Right cardiac atrium (tissue), 5 donors: ENCODE measurements at regions not wholly inside any gene's neighbourhood (a gene's known extent, or its start where the extent isn't known, plus 50 kb on each side); places are given as distances from the start of the nearest gene placed in this dataset.

Source experiments
- ATAC-seq, 2 donors: fragments of 200-7000 bp; cut with Tn5 transposase; one replicate each; pipeline versions ENCODE4 v1.8.0 to v1.9.1; 2020; ENCODE audit warnings: moderate library complexity in 2 of 2, mild to moderate bottlenecking in 1 of 2
- DNase-seq, 3 donors: peaks; one replicate each; pipeline ENCODE4 v3.0.0-alpha.2; 2020
- H3K27ac ChIP-seq: one replicate; pipeline ENCODE4 v1.5.1; 2013; ENCODE audit warnings: mild to moderate bottlenecking, low read length, control low read depth, moderate library complexity
- H3K27me3 ChIP-seq: one replicate; pipeline ENCODE4 v1.6.1; 2013; ENCODE audit not compliant: control insufficient read depth, insufficient read depth
- H3K4me1 ChIP-seq: one replicate; pipeline ENCODE4 v1.6.1; 2013; ENCODE audit warnings: low read length; ENCODE audit not compliant: control insufficient read depth, insufficient read depth
- H3K4me3 ChIP-seq: one replicate; pipeline ENCODE4 v1.5.1; 2013; ENCODE audit warnings: low read length, control low read depth
- H3K9me3 ChIP-seq: one replicate; pipeline ENCODE4 v1.6.1; 2013; ENCODE audit warnings: low read length; ENCODE audit not compliant: control insufficient read depth
- WGBS: extraction: QIAGEN DNeasy Blood & Tissue Kit; methylation state at CpG from one replicate; pipeline ENCODE4 v1.1.7; 2013; 5-methylcytosine and 5-hydroxymethylcytosine counted together
- intact Hi-C, 4 donors: fragments of 100-400 bp; cut with DNase I; formaldehyde crosslinking; loops; one replicate each; pipeline versions ENCODE4 v1.11.0 to v1.14.0; 2022 to 2023
- donor health status: healthy with polysubstance abuse.
- donor health status: DM: no; HTN: yes; CAD: no.
- donor health status: DM: no; HTN: no; CAD: no.
- donor health status: DM: no; HTN: yes; CAD: no; lungs with severe emphysema.
- donor health status: DM: yes; HTN: yes; CAD: no.

DNA sequence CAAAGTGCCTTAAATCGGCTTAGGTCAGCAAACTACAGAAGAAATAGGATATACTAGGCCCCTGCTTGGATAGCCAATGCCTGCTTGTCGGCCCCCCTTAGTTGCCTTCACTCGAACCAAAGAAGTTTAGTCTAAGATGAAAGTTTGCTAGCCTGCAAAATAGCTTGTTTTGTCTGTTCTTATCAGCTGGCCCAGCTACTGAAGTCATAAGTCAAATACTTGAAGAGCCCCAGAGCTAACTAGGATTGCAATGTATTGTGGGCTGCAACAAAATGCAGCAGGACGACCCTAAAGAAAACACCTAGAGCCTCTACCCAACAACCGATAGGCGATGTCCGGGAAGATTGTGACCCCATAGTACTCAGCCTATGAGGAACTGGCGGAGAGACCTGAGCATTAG, 183.5 kb upstream of the HS6ST1 start:
- 86% methylated on average over 8 of the region's 8 CpGs for WGBS
- H3K9me3 ChIP-seq: no peaks in the 10 kb centered on the region
- no peaks in the 10 kb centered on the region for H3K27me3 ChIP-seq
- H3K4me1 ChIP-seq: peaks cover 9% of the 10 kb centered on the region
- no peak for ATAC-seq
- intact Hi-C loops: no loop called here
- H3K4me3 ChIP-seq: no peak overlapping the region
- no peak overlapping the region for H3K27ac ChIP-seq
- DNase-seq: no peak

DNA sequence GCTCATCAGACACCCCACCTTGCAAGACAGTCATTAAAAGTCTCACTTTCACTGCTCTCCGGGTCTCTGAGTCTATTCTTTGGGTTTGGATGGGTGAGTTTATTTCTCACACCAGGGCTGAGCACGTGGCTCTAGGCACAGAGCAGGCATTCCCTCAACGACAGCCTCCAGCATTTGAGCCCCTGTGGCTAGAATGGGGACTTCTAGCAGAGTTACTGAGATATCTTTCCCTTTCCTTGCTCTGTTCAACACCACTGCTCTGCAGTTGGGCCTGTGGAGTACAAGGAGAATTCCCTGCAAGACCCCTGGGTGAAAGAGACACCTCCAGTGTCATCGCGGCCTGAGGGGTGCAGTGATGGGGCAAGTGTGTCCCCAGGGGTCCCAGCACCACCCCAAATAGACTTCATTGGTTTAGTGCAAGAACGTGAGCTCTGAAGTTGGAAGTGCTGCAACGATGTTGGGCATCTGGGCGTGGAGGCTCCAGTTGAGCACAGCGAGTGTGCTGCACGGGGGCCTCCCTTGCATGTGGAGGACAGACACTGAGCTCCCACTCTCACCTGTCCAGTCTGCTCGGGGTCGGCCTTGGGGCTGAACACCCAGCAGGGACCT, 184.1 kb upstream of the HS6ST1 start:
- Histone ChIP-seq H3K27me3 (no peaks in the 10 kb centered on the region), H3K4me3 (no peak overlapping the region), H3K9me3 (no peaks in the 10 kb centered on the region), H3K4me1 (peaks cover 9% of the 10 kb centered on the region), H3K27ac (no peak overlapping the region)
- DNase-seq (no peak), ATAC-seq (no peak)
- 97% methylated on average over 12 of the region's 12 CpGs for WGBS
- intact Hi-C loops: no loop called here

DNA sequence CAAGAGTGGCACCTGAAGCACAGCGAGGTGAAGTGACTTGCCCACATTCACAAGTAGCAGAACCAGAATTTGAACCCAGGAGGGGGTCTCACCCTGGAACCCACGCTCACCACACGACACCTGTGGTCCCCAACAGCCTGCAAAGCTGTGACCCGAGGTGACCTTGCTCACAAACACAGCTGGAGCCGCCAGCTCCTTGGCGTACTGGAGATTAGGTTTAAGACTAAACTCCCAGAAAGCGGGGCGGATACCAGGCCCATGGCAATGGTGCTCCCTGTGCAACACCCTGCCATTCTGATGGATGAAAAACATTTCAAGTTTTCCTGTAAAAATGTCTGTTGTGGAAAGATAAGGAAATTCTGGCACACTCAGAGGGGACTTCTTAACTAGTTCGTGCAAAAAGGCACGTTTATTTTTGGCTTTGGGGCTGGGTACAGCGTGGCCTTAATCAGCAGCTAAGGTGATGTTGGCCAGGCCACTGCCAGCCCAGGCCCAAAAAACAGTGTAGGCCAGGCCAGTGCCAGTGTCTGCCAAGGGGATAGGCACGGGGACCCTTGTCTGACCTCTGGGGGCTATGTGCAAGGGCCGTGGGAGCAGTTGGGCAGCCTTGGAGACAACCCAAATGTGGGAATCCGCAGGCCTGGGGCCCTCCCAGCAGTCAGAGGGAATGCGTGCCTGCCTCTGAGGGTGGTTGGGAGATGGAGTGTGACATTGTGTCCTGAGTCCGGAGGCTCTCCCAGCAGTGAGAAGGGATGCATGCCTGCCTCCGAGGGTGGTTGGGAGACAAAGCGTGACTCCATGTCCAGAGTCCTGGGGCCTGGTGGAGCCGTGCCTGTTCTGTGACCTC, 185.0 kb upstream of the HS6ST1 start:
- intact Hi-C loops: no loop called here
- Histone ChIP-seq H3K4me3 (no peak overlapping the region), H3K4me1 (peaks cover 9% of the 10 kb centered on the region), H3K27me3 (no peaks in the 10 kb centered on the region), H3K27ac (no peak overlapping the region), H3K9me3 (no peaks in the 10 kb centered on the region)
- DNase-seq (no peak), ATAC-seq (peak; percentile 72 to 73)
- 58% methylated on average over 19 of the region's 19 CpGs for WGBS

DNA sequence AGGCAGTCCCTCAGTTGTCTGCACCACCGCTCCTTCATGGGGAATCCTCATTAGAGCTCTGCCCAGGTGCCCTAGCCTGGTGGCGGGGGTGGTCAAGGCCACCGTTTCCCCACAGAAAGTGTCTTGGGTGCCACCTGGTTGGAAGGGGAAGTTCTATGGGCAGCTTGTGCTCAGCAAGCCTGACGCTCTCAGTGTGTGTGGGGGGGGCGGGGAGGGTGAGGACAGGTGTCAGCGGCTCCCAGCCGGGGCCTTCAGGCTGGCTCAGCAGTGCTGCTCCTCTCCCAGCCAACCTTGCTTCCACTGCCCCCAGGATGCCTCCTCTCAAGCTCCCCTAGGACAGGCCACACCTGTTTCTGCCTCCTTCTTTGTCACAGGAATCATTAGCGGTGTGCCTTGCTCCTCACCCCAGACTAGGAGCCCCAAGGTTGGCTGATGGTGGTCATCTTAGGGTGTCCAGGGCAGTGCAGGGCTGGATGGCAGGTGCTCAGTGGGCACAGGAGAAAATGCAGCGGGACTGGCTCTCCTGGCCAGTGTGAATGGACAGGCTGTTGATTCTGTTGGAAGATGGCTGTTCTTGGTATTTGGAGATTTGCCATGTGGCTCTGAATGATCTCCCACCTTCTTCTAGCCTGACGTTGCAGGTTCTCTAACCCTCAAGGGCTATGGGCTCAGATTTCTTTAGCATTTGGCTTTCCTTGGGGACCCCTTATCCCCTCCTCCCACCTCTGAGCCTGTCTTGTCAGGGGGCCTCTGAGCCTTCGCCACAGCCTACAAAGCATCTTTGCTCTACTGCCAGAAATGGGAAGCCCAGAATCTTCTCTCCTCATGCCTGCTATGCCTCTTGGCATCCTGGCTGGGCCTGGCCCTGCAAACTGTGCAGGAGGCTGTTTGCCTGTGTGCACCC, 185.8 kb upstream of the HS6ST1 start:
- Histone ChIP-seq H3K4me3 (no peak overlapping the region), H3K27ac (no peak overlapping the region), H3K4me1 (peaks cover 9% of the 10 kb centered on the region), H3K9me3 (no peaks in the 10 kb centered on the region), H3K27me3 (no peaks in the 10 kb centered on the region)
- intact Hi-C loops: no loop called here
- no peak for DNase-seq
- 87% methylated on average over 11 of the region's 11 CpGs for WGBS
- no peak for ATAC-seq

DNA sequence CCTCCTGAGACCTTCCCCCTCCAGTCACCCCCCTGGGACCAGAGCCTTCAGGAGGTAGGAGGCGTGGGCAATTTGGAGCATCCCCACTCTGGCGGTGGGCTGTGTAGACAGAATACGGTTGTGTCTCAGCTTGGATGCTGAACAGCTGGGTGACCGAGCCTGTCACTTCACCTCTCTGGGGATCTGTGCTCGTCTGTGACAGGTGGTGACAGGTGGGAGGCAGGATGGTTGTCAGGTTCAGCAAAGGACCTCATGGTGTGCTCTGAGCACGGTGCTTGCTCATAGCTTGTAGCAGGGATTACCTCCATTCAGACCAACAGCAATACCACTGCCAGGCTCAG, 186.5 kb upstream of the HS6ST1 start:
- WGBS: 90% methylated on average over 6 of the region's 6 CpGs
- ATAC-seq: no peak

DNA sequence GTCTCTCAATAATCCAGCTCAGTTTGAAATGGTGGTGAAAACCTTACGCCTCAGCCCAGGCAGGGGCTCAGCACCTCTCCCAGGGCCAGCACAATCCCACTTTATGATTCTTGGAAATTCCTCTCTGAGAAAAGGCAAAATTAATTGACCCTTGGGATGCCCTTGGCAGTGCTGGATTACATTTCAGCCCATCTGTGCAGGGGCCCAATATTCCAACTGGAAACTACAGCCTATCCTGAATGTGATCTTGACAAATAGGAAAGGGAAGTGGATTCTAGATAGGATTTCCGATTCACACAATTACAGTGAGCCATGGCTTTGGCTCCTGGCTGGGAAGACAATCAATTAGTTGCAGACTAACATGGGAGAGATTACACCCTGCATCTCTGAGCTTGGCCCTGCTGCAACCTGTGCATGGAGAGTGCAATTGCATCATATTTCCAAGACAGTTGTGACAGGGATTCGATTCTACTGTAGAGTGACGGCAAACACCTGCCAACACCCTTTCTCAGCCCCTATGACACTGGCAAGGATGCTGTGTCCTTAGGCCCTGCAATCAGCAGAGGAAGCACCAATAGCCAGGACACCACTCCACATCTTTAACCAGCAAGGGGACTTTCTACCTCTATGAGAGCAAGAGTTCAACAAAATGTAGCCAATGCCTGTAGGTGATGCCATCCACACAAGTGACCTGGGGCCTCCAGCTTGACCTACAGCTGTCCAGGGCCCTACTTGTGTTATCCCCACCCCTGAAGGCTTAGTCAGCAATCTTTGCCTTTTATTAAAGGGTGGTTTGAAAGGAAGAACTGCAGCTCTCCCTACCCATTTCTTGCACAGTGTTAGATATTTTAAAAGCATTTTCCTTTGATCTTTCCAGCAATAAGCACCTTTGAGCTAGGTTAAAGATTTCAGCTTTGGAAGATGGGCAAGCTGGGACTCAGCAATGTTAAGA, 187.2 kb upstream of the HS6ST1 start:
- H3K4me3 ChIP-seq: no peak overlapping the region
- WGBS: 53% methylated on average over 4 of the region's 4 CpGs
- H3K27me3 ChIP-seq: no peaks in the 10 kb centered on the region
- no peak overlapping the region for H3K27ac ChIP-seq
- H3K4me1 ChIP-seq: peaks cover 9% of the 10 kb centered on the region
- DNase-seq (no peak), ATAC-seq (peak in 1 of 2 donors; percentile 23)
- intact Hi-C loops: no loop called here
- no peaks in the 10 kb centered on the region for H3K9me3 ChIP-seq

More for the DNA sequence above, 186.5 kb upstream of the HS6ST1 start:
- no peaks in the 10 kb centered on the region for H3K27me3 ChIP-seq
- DNase-seq: no peak
- no peak overlapping the region for H3K4me3 ChIP-seq
- H3K27ac ChIP-seq: no peak overlapping the region
- H3K9me3 ChIP-seq: no peaks in the 10 kb centered on the region
- peaks cover 9% of the 10 kb centered on the region for H3K4me1 ChIP-seq
- intact Hi-C loops: no loop called here

DNA sequence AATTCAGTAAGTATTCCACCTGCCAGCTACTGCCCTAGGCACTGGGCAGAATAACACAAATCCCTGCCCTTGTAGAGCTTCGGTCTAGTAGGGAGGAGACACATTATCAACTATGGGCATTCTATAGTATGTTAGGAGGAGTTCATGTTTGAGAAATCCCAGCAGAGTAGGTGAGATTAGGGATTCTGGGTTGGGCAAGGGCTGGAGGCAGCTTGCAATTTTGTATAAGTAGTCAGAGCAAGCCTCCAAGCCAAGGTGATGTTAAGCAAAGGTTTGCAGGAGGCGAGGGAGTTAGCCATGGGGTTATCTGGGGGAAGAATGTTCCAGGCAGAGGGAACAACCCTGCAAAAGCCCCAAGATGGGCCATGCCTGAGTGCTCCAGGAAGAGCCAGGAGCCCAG, 187.9 kb upstream of the HS6ST1 start:
- no peak for ATAC-seq
- WGBS: 94% methylated on average over 2 of the region's 2 CpGs
- Histone ChIP-seq H3K27me3 (no peaks in the 10 kb centered on the region), H3K27ac (no peak overlapping the region), H3K9me3 (no peaks in the 10 kb centered on the region), H3K4me1 (peaks cover 9% of the 10 kb centered on the region), H3K4me3 (no peak overlapping the region)
- DNase-seq: no peak
- intact Hi-C loops: no loop called here

DNA sequence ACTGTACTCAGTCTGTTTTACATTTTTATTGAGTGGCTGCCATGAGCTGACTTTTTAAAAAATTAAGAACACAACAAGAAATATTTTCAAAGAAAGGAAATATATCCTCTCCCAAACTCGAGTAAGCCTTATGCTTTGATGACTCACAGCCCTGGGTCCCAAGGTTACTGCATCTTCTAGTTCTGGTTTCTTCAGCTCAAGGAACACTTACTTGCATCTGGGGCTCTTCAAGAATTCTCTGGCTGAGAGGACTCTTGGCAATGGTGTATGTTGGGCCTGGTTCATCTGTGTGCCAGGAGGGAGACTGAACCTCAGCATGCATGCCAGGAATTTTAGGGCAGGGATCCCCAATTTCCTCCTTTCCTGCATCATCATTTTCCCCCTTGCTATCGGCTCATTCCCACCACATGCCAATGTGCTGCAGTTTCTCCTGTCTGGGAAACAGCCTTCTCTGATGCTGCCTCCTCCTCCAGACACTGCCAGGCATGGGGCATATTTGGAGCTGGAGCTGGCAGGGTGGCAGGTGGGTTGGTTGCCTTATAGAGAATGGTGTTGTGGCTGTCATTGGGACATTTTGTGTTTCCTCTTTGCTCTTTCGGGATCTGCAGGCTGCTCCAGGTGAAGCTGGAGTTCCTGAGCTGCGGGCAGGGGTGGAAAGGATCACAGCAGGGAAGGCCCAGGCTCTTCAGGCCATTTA, 192.2 kb upstream of the HS6ST1 start:
- Histone ChIP-seq H3K27ac (no peak overlapping the region), H3K4me3 (no peak overlapping the region), H3K4me1 (no peaks in the 10 kb centered on the region), H3K27me3 (no peaks in the 10 kb centered on the region), H3K9me3 (no peaks in the 10 kb centered on the region)
- intact Hi-C loops: loop anchor here in 1 of 4 donors (5.0 kb wide), 1 partner anchor 44 kb away; no protein-coding TSS in a partner anchor
- DNase-seq (no peak), ATAC-seq (no peak)
- 77% methylated on average over 4 of the region's 4 CpGs for whole genome bisulfite sequencing

DNA sequence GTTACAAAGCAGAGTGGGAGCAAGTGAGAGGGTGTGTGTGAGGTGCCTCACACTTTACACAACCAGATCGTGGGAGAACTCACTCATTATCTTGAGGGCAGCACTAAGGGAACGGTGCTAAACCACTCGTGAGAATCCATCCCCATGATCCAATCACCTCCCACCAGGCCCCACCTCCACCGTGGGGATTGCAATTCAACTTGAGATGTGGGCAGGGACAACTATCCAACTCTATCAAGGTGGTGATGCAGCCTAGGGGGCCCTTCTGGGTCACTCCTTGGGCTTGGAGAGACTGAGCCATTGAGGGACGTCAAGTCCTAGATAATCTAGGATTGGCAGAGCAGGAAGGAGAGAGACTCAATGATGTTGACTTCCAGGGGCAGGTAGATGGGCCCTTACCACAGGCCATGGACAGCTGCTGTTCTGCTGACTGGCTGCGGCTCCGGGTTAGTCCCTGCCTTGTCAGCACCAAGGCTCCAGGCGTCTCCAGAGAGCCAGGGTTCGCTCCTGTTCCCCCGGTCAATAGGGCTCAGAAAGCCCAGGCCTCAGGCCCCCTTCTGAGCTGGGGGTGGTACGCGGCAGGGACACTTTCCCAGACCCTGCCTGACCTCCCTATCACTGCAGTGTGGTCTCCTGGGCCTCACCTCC, 193.2 kb upstream of the HS6ST1 start:
- H3K27ac ChIP-seq: no peak overlapping the region
- no peak overlapping the region for H3K4me3 ChIP-seq
- ATAC-seq: no peak
- H3K27me3 ChIP-seq: no peaks in the 10 kb centered on the region
- intact Hi-C loops: loop anchor here in 1 of 4 donors (5.0 kb wide), 1 partner anchor 45 kb away; no protein-coding TSS in a partner anchor
- no peaks in the 10 kb centered on the region for H3K9me3 ChIP-seq
- 94% methylated on average over 12 of the region's 12 CpGs for WGBS
- no peak for DNase-seq
- H3K4me1 ChIP-seq: no peaks in the 10 kb centered on the region
